HCT116 (cell line): ENCODE measurements at regions not wholly inside any gene's neighbourhood (a gene's known extent, or its start where the extent isn't known, plus 50 kb on each side); places are given as distances from the start of the nearest gene placed in this dataset.

ENCODE experiments used
- CBX3 ChIP-seq: IDR thresholded peaks from 2 replicates; pipeline ENCODE4 v1.6.1; 2012; ENCODE audit warnings: low read depth
- CEBPB ChIP-seq: IDR thresholded peaks from 2 replicates; pipeline ENCODE4 v1.6.1; 2012; ENCODE audit warnings: low read depth
- CTCF ChIP-seq, 3 experiments: fragments of 200-600 bp in 1 of 3; sonication (generic) in 1 of 3; IDR thresholded peaks in 2 of 3; conservative IDR thresholded peaks in 1 of 3; 2 replicates each; pipeline ENCODE4 v1.5.1; 2012 to 2017; ENCODE audit warnings: low read depth in 2 of 3, low read length in 2 of 3, antibody characterized with exemption in 1 of 3, borderline replicate concordance in 1 of 3, control low read depth in 1 of 3, mild to moderate bottlenecking in 1 of 3, mixed read lengths in 1 of 3, mixed run types in 1 of 3, moderate library complexity in 1 of 3; ENCODE audit not compliant: insufficient read depth in 1 of 3
- EZH2 ChIP-seq: fragments of 200-600 bp; sonication (generic); IDR thresholded peaks from 2 replicates; pipeline ENCODE4 v1.6.1; 2017; ENCODE audit warnings: antibody characterized with exemption, mixed run types
- EZH2phosphoT487 ChIP-seq: fragments of 200-600 bp; IDR thresholded peaks from 2 replicates; pipeline ENCODE4 v1.6.1; 2018; ENCODE audit warnings: antibody characterized with exemption, borderline replicate concordance
- JUND ChIP-seq: IDR thresholded peaks from 2 replicates; pipeline ENCODE4 v1.6.1; 2012
- MAX ChIP-seq: IDR thresholded peaks from 2 replicates; pipeline ENCODE4 v1.6.1; 2012
- POLR2AphosphoS5 ChIP-seq: IDR thresholded peaks from 2 replicates; pipeline ENCODE4 v1.6.1; 2011; ENCODE audit warnings: mild to moderate bottlenecking, low read depth, low read length, moderate library complexity
- RAD21 ChIP-seq: IDR thresholded peaks from 2 replicates; pipeline ENCODE4 v1.6.1; 2012; ENCODE audit warnings: low read depth, mild to moderate bottlenecking
- REST ChIP-seq: IDR thresholded peaks from 2 replicates; pipeline ENCODE4 v1.6.1; 2012; ENCODE audit warnings: low read depth
- SP1 ChIP-seq: IDR thresholded peaks from 2 replicates; pipeline ENCODE4 v1.6.1; 2012; ENCODE audit warnings: low read depth
- TCF7L2 ChIP-seq: IDR thresholded peaks from 2 replicates; pipeline ENCODE4 v1.7.0; 2011; ENCODE audit warnings: borderline replicate concordance, inconsistent platforms; ENCODE audit not compliant: insufficient read depth, insufficient read length; ENCODE audit errors: extremely low read depth
- YY1 ChIP-seq: IDR thresholded peaks from 2 replicates; pipeline ENCODE4 v1.6.1; 2011; ENCODE audit warnings: low read length, low read depth, moderate library complexity, mild to moderate bottlenecking; ENCODE audit not compliant: insufficient replicate concordance; ENCODE audit errors: extremely low read depth

- TF ChIP-seq CTCF (IDR thresholded peaks at IDR 0.05 in 2 of 3, conservative IDR thresholded peaks at IDR 0.05 in 1 of 3; ENCODE audit: borderline replicate concordance in 1 of 3, insufficient read depth in 1 of 3, low read depth in 2 of 3, low read length in 2 of 3) (no peak), SP1 (no peak), CEBPB (no peak), REST (no peak), JUND (no peak), POLR2AphosphoS5 (no peak), RAD21 (no peak), CBX3 (no peak), YY1 (no peak), MAX (no peak), EZH2phosphoT487 (no peak), EZH2 (no peak), TCF7L2 (no peak)
Observed at GRCh38 chr7:108908456-108908855, 338.8 kb downstream of the DNAJB9 start.
